MCF 10A (cell line): ENCODE measurements at regions not wholly inside any gene's neighbourhood (a gene's known extent, or its start where the extent isn't known, plus 50 kb on each side); places are given as distances from the start of the nearest gene placed in this dataset.

ENCODE experiments used
- BruUV-seq: library from RNA; stranded (reverse); fragments of 400-500 nt; replicated peaks from 2 replicates; lab custom pipeline; 2021; lab: Mats Ljungman, UMichigan
- CTCF ChIA-PET: fragments of 300-600 bp; sonication (Branson Sonifier 250); formaldehyde crosslinking; extraction: SDS; loops from one replicate; lab custom pipeline; 2021; ENCODE audit warnings: antibody characterized with exemption, inconsistent platforms; lab: Yijun Ruan, JAX
- POLR2A ChIA-PET: fragments of 300-600, 350-650 bp; sonication (Branson Sonifier 250); formaldehyde crosslinking; extraction: SDS; loops from one replicate; lab custom pipeline; 2020; ENCODE audit warnings: antibody characterized with exemption, inconsistent platforms; lab: Yijun Ruan, JAX
- DNase-seq: peaks from one replicate; pipeline ENCODE4 v3.0.0-alpha.2; 2018; ENCODE audit not compliant: unreplicated experiment
- H3K27ac Mint-ChIP-seq: one replicate; pipeline ENCODE4 v1.8.0; 2022; ENCODE audit warnings: mild to moderate bottlenecking, low read depth, mixed read lengths; ENCODE audit not compliant: unreplicated experiment
- H3K27me3 Mint-ChIP-seq: one replicate; pipeline ENCODE4 v1.8.0; 2022; ENCODE audit warnings: mixed read lengths; ENCODE audit not compliant: insufficient read depth, unreplicated experiment
- H3K36me3 Mint-ChIP-seq: one replicate; pipeline ENCODE4 v1.8.0; 2022; ENCODE audit warnings: mild to moderate bottlenecking, moderate library complexity, mixed read lengths; ENCODE audit not compliant: insufficient read depth, unreplicated experiment
- H3K4me1 Mint-ChIP-seq: one replicate; pipeline ENCODE4 v1.8.0; 2022; ENCODE audit warnings: mixed read lengths; ENCODE audit not compliant: insufficient read depth, unreplicated experiment
- H3K4me3 Mint-ChIP-seq: one replicate; pipeline ENCODE4 v1.8.0; 2022; ENCODE audit warnings: mild to moderate bottlenecking, moderate library complexity, mixed read lengths; ENCODE audit not compliant: unreplicated experiment
- H3K9me3 Mint-ChIP-seq: one replicate; pipeline ENCODE4 v1.8.0; 2022; ENCODE audit warnings: mixed read lengths; ENCODE audit not compliant: unreplicated experiment
- intact Hi-C: fragments of 100-400 bp; cut with micrococcal nuclease; formaldehyde crosslinking; loops from 2 replicates; pipeline ENCODE4 v1.14.1; 2022
- TF ChIP-seq, protein P1 (sequence below): fragments of 200-600 bp; IDR thresholded peaks from one replicate; pipeline ENCODE4 v1.8.0; 2022; ENCODE audit warnings: antibody characterized with exemption, mild to moderate bottlenecking; ENCODE audit not compliant: unreplicated experiment

DNA sequence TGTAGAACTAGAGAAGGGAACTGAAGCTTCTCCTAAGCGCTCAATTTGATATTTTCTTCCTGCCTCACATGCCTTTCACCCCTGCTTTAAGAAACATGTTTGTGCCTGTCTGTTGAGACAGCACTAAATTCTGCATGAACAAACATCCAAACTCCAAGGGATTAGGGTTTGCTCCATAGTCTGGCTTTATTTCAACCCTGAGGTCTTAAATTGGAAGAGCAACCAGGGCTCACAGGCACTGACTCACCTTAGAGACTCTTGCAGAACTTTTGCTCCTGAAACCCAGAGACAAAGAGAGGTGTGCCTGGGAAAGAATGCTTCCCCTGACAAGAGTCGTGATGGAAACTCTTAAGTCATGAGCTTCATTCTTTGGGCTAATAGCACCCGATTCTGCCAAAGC is 393.9 kb upstream of the MCTP2 start:
- H3K4me3 Mint-ChIP-seq: peak overlapping the region; percentile 32
- no TSS peak for BruUV-seq
- peak overlapping the region; percentile 89 for H3K27ac Mint-ChIP-seq
- no peaks in the 10 kb centered on the region for H3K9me3 Mint-ChIP-seq
- intact Hi-C loops: no loop called here
- H3K36me3 Mint-ChIP-seq: no peaks in the 10 kb centered on the region
- ChIA-PET CTCF (interaction anchor here (0.6 to 1.6 kb wide), 3 partner anchors 117 to 237 kb away, joined by 3 read pairs; no protein-coding TSS in a partner anchor), POLR2A (interaction anchor here (0.6 to 2.5 kb wide), 8 partner anchors 8 to 751 kb away, joined by 3 to 14 read pairs (median 4); no protein-coding TSS in a partner anchor)
- peak; percentile 92 for DNase-seq
- TF ChIP-seq, protein P1, sequence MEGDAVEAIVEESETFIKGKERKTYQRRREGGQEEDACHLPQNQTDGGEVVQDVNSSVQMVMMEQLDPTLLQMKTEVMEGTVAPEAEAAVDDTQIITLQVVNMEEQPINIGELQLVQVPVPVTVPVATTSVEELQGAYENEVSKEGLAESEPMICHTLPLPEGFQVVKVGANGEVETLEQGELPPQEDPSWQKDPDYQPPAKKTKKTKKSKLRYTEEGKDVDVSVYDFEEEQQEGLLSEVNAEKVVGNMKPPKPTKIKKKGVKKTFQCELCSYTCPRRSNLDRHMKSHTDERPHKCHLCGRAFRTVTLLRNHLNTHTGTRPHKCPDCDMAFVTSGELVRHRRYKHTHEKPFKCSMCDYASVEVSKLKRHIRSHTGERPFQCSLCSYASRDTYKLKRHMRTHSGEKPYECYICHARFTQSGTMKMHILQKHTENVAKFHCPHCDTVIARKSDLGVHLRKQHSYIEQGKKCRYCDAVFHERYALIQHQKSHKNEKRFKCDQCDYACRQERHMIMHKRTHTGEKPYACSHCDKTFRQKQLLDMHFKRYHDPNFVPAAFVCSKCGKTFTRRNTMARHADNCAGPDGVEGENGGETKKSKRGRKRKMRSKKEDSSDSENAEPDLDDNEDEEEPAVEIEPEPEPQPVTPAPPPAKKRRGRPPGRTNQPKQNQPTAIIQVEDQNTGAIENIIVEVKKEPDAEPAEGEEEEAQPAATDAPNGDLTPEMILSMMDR: no peak
- no peaks in the 10 kb centered on the region for H3K27me3 Mint-ChIP-seq
- peaks cover 10% of the 10 kb centered on the region for H3K4me1 Mint-ChIP-seq

DNA sequence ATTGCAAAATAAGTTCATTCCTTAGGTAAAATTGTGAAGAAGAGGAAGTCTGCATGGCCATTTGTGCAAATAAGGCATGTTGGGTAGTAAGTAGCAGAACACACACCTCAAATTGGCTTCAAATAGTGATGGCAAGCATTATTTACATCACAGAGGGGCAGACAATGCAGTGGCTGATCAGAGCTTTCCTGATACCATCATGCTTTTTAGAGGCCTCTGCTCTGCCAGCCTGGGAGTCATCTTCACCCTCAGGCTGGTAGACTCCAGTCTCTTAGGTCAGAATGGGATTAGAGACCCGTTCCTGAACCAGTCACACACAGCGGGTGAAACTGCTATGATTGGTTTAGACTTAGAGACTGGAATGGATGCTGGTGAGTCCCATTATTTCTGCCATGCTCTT is 396.0 kb upstream of the MCTP2 start:
- peaks cover 21% of the 10 kb centered on the region for H3K4me1 Mint-ChIP-seq
- no peak overlapping the region for H3K27ac Mint-ChIP-seq
- POLR2A ChIA-PET: interaction anchor here (0.6 to 0.8 kb wide), 2 partner anchors 94 to 953 kb away, joined by 3 to 4 read pairs; no protein-coding TSS in a partner anchor
- no peak overlapping the region for H3K4me3 Mint-ChIP-seq
- DNase-seq: no peak
- H3K36me3 Mint-ChIP-seq: no peaks in the 10 kb centered on the region
- CTCF ChIA-PET: interaction anchor here (0.7 kb wide), 1 partner anchor 227 kb away, joined by 3 read pairs; no protein-coding TSS in a partner anchor
- no TSS peak for BruUV-seq
- intact Hi-C loops: no loop called here
- TF ChIP-seq, protein P1: no peak
- H3K27me3 Mint-ChIP-seq: no peaks in the 10 kb centered on the region
- no peaks in the 10 kb centered on the region for H3K9me3 Mint-ChIP-seq

DNA sequence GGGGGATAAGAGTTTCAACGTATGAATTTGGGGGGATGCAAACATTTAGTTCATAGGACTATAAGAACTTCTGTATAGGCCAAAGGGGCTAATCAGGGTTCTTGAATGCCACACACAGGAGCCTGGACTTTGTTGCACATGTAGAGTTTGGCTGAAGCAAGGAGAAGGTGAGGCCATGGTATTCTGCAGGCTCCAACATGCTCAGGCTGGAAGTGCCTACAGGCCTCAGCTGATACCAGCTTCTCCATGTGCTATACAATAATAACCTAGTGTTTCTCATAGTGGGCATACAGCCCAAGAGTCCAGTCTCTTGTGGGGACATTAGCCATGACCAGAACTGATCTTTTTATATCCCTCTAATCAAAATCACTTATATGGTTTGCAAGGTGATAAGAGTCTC is 399.7 kb upstream of the MCTP2 start:
- peak; percentile 73 for DNase-seq
- no peak overlapping the region for H3K27ac Mint-ChIP-seq
- no peaks in the 10 kb centered on the region for H3K9me3 Mint-ChIP-seq
- H3K4me3 Mint-ChIP-seq: no peak overlapping the region
- peaks cover 36% of the 10 kb centered on the region for H3K4me1 Mint-ChIP-seq
- CTCF ChIA-PET: interaction anchor here (0.6 to 1.2 kb wide), 4 partner anchors 93 to 763 kb away, joined by 3 read pairs; no protein-coding TSS in a partner anchor
- POLR2A ChIA-PET: interaction anchor here (0.7 to 2.5 kb wide), 4 partner anchors 8 to 143 kb away, joined by 3 to 7 read pairs (median 4); no protein-coding TSS in a partner anchor
- no peaks in the 10 kb centered on the region for H3K36me3 Mint-ChIP-seq
- no peaks in the 10 kb centered on the region for H3K27me3 Mint-ChIP-seq
- TF ChIP-seq, protein P1: no peak
- intact Hi-C loops: no loop called here
- no TSS peak for BruUV-seq

DNA sequence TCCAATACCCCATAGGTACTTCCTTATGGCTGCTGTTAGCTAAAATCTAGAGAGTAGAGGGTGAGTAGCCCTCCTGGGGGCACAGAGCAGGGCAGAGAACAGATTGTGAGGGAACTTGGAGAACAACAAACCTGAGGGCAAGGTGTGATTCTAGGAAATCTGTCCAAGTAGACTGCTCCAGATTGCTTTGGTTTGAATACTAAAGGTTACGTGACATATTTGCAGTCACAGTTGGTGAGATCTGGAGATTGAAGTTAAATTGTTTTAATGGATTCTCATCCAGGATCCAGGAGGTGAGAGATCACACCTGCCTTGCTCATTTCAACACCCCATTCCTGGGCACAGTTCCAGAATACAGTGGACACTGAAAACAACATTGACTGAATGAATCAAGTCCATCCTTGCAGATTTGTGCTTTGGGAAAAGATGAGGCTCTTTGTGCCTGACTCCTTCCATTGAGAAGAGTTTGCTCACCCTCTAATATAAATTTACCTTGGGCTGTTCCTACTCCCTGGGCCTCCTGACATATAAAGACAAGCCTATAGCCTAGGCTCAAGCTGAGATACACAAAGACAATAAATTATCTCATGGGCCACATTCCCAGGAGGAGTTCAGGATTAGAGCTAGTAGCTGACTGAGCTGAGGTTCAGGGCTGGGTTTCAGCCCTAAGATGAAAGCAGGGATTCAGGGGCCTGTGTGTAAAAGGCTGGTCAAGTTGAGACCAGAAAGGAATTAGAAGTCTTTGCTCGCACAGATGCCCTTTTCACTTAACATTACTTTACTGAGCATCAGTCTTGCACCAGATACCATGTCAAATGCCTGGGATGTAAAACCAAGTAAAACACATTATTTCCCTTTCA is 400.9 kb upstream of the MCTP2 start:
- peak overlapping the region; percentile 93 for H3K27ac Mint-ChIP-seq
- peak; percentile 90 for DNase-seq
- POLR2A ChIA-PET: interaction anchor here (0.6 to 2.5 kb wide), 16 partner anchors 7 to 960 kb away, joined by 3 to 13 read pairs (median 4); no protein-coding TSS in a partner anchor

More for the DNA sequence above, 400.9 kb upstream of the MCTP2 start:
- no peaks in the 10 kb centered on the region for H3K9me3 Mint-ChIP-seq
- intact Hi-C loops: no loop called here
- no peaks in the 10 kb centered on the region for H3K27me3 Mint-ChIP-seq
- BruUV-seq: no TSS peak
- CTCF ChIA-PET: interaction anchor here (0.6 to 1.2 kb wide), 4 partner anchors 8 to 625 kb away, joined by 3 to 4 read pairs (median 3); no protein-coding TSS in a partner anchor
- peaks cover 36% of the 10 kb centered on the region for H3K4me1 Mint-ChIP-seq
- TF ChIP-seq, protein P1: no peak
- H3K4me3 Mint-ChIP-seq: no peak overlapping the region
- no peaks in the 10 kb centered on the region for H3K36me3 Mint-ChIP-seq
